ENCODE measurements at regions not wholly inside any gene's neighbourhood (a gene's known extent, or its start where the extent isn't known, plus 50 kb on each side); places are given as distances from the start of the nearest gene placed in this dataset.
A peak's percentile ranks its signal among the peaks of the same experiment; 100 is the strongest.
"Not testable (repeated sequence)": the region's sequence is repeated elsewhere in the genome, so short reads cannot be mapped to it uniquely, and the experiment has no call there.

GRCh38 chr5:143924311-143924978 lies 112.5 kb downstream of the HMHB1 start:
- BruUV-seq (replicated peaks): no TSS peak
- peaks cover 7% of the 10 kb centered on the region; the same call in 1 of the 2 replicates for H3K9me3 ChIP-seq (ENCODE audit: insufficient read depth, low read depth)
- no peaks in the 10 kb centered on the region; the same call in 1 of the 2 replicates for H3K36me3 ChIP-seq (ENCODE audit: low read depth)
- H3K79me2 ChIP-seq (ENCODE audit: low read depth): no peaks in the 10 kb centered on the region
- no peaks in the 10 kb centered on the region for H3K9me2 ChIP-seq (ENCODE audit: insufficient read depth)
- no peak for TF ChIP-seq EZH2 (IDR thresholded peaks at IDR 0.05; ENCODE audit: low read depth)
- TF ChIP-seq, protein P1, sequence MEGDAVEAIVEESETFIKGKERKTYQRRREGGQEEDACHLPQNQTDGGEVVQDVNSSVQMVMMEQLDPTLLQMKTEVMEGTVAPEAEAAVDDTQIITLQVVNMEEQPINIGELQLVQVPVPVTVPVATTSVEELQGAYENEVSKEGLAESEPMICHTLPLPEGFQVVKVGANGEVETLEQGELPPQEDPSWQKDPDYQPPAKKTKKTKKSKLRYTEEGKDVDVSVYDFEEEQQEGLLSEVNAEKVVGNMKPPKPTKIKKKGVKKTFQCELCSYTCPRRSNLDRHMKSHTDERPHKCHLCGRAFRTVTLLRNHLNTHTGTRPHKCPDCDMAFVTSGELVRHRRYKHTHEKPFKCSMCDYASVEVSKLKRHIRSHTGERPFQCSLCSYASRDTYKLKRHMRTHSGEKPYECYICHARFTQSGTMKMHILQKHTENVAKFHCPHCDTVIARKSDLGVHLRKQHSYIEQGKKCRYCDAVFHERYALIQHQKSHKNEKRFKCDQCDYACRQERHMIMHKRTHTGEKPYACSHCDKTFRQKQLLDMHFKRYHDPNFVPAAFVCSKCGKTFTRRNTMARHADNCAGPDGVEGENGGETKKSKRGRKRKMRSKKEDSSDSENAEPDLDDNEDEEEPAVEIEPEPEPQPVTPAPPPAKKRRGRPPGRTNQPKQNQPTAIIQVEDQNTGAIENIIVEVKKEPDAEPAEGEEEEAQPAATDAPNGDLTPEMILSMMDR (conservative IDR thresholded peaks at IDR 0.05): no peak
- 0 out of 2 replicates have a peak overlapping the region, but pooled peaks have one; percentile 37 for H2AFZ ChIP-seq
- CTCF ChIA-PET: no interaction called here
- H3K27me3 ChIP-seq (ENCODE audit: insufficient read depth, low read depth): no peaks in the 10 kb centered on the region
- no peaks in the 10 kb centered on the region for H4K20me1 ChIP-seq (ENCODE audit: insufficient read depth)
- peaks cover 48% of the 10 kb centered on the region for H3K4me1 ChIP-seq (replicated peaks; ENCODE audit: insufficient read depth)
- POLR2A ChIA-PET (ENCODE audit: unreplicated experiment): no interaction called here
- no peak overlapping the region for H3K4me3 ChIP-seq
- intact Hi-C loops (cut with micrococcal nuclease; ENCODE audit: unreplicated experiment): loop anchor here (5.0 kb wide), 2 partner anchors 43 to 97 kb away; no protein-coding TSS in a partner anchor
- H3K27ac ChIP-seq: peak overlapping the region; percentile 10; the same call in 1 of the 2 replicates
- no peak for DNase-seq
- peaks cover 34% of the 10 kb centered on the region for H3F3A ChIP-seq (ENCODE audit: insufficient read depth, low read depth)
- peak overlapping the region; percentile 14; the same call in 1 of the 2 replicates for H3K4me2 ChIP-seq

DNA sequence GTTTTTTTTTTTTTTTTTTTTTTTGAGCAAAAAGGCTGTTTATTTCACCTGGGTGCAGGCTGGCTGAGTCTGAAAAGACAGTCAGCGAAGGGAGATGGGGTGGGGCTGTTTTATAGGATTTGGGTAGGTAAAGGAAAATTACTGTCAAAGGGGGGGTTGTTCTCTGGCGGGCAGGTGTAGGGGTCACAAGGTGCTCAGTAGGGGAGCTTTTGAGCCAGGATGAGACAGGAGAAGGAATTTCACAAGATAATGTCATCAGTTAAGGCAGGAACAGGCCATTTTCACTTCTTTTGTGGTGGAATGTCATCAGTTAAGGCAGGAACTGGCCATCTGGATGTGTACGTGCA lies 113.0 kb downstream of the HMHB1 start:
- BruUV-seq (replicated peaks); H3K9me3 ChIP-seq (ENCODE audit: insufficient read depth, low read depth); H4K20me1 ChIP-seq (ENCODE audit: insufficient read depth); POLR2A ChIA-PET (ENCODE audit: unreplicated experiment); H2AFZ ChIP-seq; H3K79me2 ChIP-seq (ENCODE audit: low read depth); H3K27me3 ChIP-seq (ENCODE audit: insufficient read depth, low read depth); H3K4me2 ChIP-seq; H3K4me3 ChIP-seq; H3K9me2 ChIP-seq (ENCODE audit: insufficient read depth); H3K36me3 ChIP-seq (ENCODE audit: low read depth); CTCF ChIA-PET; DNase-seq; H3K27ac ChIP-seq: not testable (repeated sequence)
- intact Hi-C loops (cut with micrococcal nuclease; ENCODE audit: unreplicated experiment): loop anchor here (5.0 kb wide), 2 partner anchors 42 to 98 kb away; no protein-coding TSS in a partner anchor
- peaks cover 51% of the 10 kb centered on the region for H3K4me1 ChIP-seq (replicated peaks; ENCODE audit: insufficient read depth)
- peaks cover 34% of the 10 kb centered on the region for H3F3A ChIP-seq (ENCODE audit: insufficient read depth, low read depth)

- CTCF ChIA-PET: no interaction called here
Measured at GRCh38 chr5:143929486-143929885, 117.5 kb downstream of the HMHB1 start.

More at GRCh38 chr5:143929486-143929885, 117.5 kb downstream of the HMHB1 start:
- DNase-seq: peak in 1 of 2 experiments; percentile 48
- H3K36me3 ChIP-seq (ENCODE audit: low read depth): no peaks in the 10 kb centered on the region; the same call in 1 of the 2 replicates
- H3K4me2 ChIP-seq: no peak overlapping the region
- no peak overlapping the region for H2AFZ ChIP-seq
- no peak overlapping the region for H3K4me3 ChIP-seq
- no peak for TF ChIP-seq EZH2 (IDR thresholded peaks at IDR 0.05; ENCODE audit: low read depth)
- TF ChIP-seq, protein P1 (conservative IDR thresholded peaks at IDR 0.05): no peak
- intact Hi-C loops (cut with micrococcal nuclease; ENCODE audit: unreplicated experiment): no loop called here
- no peaks in the 10 kb centered on the region for H3K27me3 ChIP-seq (ENCODE audit: insufficient read depth, low read depth)
- H3K79me2 ChIP-seq (ENCODE audit: low read depth): no peaks in the 10 kb centered on the region
- no peaks in the 10 kb centered on the region for H3K9me2 ChIP-seq (ENCODE audit: insufficient read depth)
- no peaks in the 10 kb centered on the region for H3K9me3 ChIP-seq (ENCODE audit: insufficient read depth, low read depth)
- POLR2A ChIA-PET (ENCODE audit: unreplicated experiment): interaction anchor here (0.7 kb wide), 1 partner anchor 55 kb away, joined by 4 read pairs; no protein-coding TSS in a partner anchor
- H3F3A ChIP-seq (ENCODE audit: insufficient read depth, low read depth): no peaks in the 10 kb centered on the region
- H4K20me1 ChIP-seq (ENCODE audit: insufficient read depth): no peaks in the 10 kb centered on the region
- H3K27ac ChIP-seq: no peak overlapping the region
- BruUV-seq (replicated peaks): no TSS peak
- peaks cover 26% of the 10 kb centered on the region for H3K4me1 ChIP-seq (replicated peaks; ENCODE audit: insufficient read depth)

All from PC-9 (cell line).